Lower leg skin (tissue), 3 donors: ENCODE measurements at regions not wholly inside any gene's neighbourhood (a gene's known extent, or its start where the extent isn't known, plus 50 kb on each side); places are given as distances from the start of the nearest gene placed in this dataset.

ENCODE experiments used
- CTCF ChIP-seq, 3 donors: fragments of 450-650 bp; IDR thresholded peaks; one replicate each; pipeline ENCODE4 v1.5.1; 2016; ENCODE audit warnings: antibody characterized with exemption in 3 of 3, mild to moderate bottlenecking in 3 of 3, moderate library complexity in 2 of 3
- POLR2A ChIP-seq, 2 donors: fragments of 450-650 bp; IDR thresholded peaks; one replicate each; pipeline ENCODE4 v1.6.1; 2016 to 2017; ENCODE audit warnings: antibody characterized with exemption in 2 of 2, mild to moderate bottlenecking in 1 of 2, moderate library complexity in 1 of 2

GRCh38 chr6:1086446-1087153 lies 225.3 kb upstream of the FOXQ1 start:
- TF ChIP-seq CTCF (IDR thresholded peaks at IDR 0.05) (no peak), POLR2A (IDR thresholded peaks at IDR 0.05) (no peak)
